GM23338 (cell line): ENCODE measurements at regions not wholly inside any gene's neighbourhood (a gene's known extent, or its start where the extent isn't known, plus 50 kb on each side); places are given as distances from the start of the nearest gene placed in this dataset.

Source experiments
- EZH2phosphoT487 ChIP-seq: fragments of 200-600 bp; sonication (generic); IDR thresholded peaks from one replicate; pipeline ENCODE4 v1.8.1; 2018; ENCODE audit warnings: antibody characterized with exemption; ENCODE audit not compliant: unreplicated experiment
- POLR2AphosphoS5 ChIP-seq: IDR thresholded peaks from 2 replicates; pipeline ENCODE4 v1.6.1; 2016; ENCODE audit warnings: antibody characterized with exemption, low read depth
- TF ChIP-seq, protein P1 (sequence below), 2 experiments: fragments of 200-600 bp in 1 of 2; sonication (generic) in 1 of 2; conservative IDR thresholded peaks; 2 replicates each; pipeline versions ENCODE4 v1.5.1 to v1.6.1; 2016 to 2017; ENCODE audit warnings: antibody characterized with exemption in 2 of 2, low read depth in 2 of 2, mild to moderate bottlenecking in 2 of 2, moderate library complexity in 1 of 2

- TF ChIP-seq, protein P1, sequence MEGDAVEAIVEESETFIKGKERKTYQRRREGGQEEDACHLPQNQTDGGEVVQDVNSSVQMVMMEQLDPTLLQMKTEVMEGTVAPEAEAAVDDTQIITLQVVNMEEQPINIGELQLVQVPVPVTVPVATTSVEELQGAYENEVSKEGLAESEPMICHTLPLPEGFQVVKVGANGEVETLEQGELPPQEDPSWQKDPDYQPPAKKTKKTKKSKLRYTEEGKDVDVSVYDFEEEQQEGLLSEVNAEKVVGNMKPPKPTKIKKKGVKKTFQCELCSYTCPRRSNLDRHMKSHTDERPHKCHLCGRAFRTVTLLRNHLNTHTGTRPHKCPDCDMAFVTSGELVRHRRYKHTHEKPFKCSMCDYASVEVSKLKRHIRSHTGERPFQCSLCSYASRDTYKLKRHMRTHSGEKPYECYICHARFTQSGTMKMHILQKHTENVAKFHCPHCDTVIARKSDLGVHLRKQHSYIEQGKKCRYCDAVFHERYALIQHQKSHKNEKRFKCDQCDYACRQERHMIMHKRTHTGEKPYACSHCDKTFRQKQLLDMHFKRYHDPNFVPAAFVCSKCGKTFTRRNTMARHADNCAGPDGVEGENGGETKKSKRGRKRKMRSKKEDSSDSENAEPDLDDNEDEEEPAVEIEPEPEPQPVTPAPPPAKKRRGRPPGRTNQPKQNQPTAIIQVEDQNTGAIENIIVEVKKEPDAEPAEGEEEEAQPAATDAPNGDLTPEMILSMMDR (conservative IDR thresholded peaks at IDR 0.05; ENCODE audit: low read depth in 2 of 2) = no peak
- TF ChIP-seq POLR2AphosphoS5 = no peak
- no peak for TF ChIP-seq EZH2phosphoT487
Measured at GRCh38 chr7:24108906-24109376, 175.0 kb upstream of the NPY start.
